ENCODE measurements at regions not wholly inside any gene's neighbourhood (a gene's known extent, or its start where the extent isn't known, plus 50 kb on each side); places are given as distances from the start of the nearest gene placed in this dataset.

GRCh38 chr9:75591972-75592371 is 298.5 kb upstream of the PCSK5 start:
- no peak for TF ChIP-seq ZFX (IDR thresholded peaks at IDR 0.05; ENCODE audit: borderline replicate concordance)
- no peak overlapping the region for H3K27ac ChIP-seq

DNA sequence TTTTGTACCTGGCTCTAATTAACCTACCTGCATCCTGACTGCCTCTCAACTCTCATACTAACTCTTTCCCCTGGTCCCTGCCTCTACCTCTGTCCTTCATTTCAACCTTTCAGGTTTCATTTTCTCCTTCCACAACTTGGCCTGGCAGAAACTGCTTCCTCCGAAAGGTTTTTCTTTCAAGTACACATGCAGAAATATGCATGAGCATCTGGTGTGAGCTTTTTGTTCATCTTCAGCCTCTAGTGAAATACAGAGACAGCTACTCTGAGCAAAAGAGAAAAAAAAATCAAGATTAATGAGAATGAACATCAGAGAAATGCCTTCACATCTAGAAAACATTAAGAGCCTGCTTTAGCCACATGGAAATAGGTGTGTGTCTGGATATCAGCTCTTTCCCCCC is 297.9 kb upstream of the PCSK5 start:
- no peak for TF ChIP-seq ZFX (IDR thresholded peaks at IDR 0.05; ENCODE audit: borderline replicate concordance)
- TF ChIP-seq, protein P1, sequence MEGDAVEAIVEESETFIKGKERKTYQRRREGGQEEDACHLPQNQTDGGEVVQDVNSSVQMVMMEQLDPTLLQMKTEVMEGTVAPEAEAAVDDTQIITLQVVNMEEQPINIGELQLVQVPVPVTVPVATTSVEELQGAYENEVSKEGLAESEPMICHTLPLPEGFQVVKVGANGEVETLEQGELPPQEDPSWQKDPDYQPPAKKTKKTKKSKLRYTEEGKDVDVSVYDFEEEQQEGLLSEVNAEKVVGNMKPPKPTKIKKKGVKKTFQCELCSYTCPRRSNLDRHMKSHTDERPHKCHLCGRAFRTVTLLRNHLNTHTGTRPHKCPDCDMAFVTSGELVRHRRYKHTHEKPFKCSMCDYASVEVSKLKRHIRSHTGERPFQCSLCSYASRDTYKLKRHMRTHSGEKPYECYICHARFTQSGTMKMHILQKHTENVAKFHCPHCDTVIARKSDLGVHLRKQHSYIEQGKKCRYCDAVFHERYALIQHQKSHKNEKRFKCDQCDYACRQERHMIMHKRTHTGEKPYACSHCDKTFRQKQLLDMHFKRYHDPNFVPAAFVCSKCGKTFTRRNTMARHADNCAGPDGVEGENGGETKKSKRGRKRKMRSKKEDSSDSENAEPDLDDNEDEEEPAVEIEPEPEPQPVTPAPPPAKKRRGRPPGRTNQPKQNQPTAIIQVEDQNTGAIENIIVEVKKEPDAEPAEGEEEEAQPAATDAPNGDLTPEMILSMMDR (IDR thresholded peaks at IDR 0.05), result no peak
- no peak overlapping the region for H3K27ac ChIP-seq

- no peak overlapping the region for H3K27ac ChIP-seq
- TF ChIP-seq, protein P1 (IDR thresholded peaks at IDR 0.05), result no peak
- TF ChIP-seq ZFX (IDR thresholded peaks at IDR 0.05; ENCODE audit: borderline replicate concordance), result no peak
Observed at GRCh38 chr9:75593920-75594319, 296.6 kb upstream of the PCSK5 start.

DNA sequence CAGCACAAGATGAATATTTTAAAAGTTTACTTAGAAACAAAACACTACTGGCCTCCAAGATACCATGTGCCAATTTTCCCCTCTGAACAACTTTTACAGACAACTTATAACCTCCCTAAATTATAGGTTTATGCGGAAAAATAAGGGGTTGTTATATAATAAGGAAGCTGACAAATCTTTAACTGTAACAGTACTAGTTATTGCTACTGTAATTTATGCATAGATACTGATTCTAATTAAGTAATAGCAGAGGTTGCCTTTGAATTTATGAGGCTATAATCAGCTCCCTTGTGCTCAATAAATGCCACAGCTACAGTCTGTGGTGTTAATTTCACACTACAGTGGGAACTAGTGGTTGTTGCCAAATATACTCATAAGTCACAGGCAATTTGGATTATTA is 291.3 kb upstream of the PCSK5 start:
- TF ChIP-seq ZFX (IDR thresholded peaks at IDR 0.05; ENCODE audit: borderline replicate concordance), result no peak
- TF ChIP-seq, protein P1 (IDR thresholded peaks at IDR 0.05), result no peak

DNA sequence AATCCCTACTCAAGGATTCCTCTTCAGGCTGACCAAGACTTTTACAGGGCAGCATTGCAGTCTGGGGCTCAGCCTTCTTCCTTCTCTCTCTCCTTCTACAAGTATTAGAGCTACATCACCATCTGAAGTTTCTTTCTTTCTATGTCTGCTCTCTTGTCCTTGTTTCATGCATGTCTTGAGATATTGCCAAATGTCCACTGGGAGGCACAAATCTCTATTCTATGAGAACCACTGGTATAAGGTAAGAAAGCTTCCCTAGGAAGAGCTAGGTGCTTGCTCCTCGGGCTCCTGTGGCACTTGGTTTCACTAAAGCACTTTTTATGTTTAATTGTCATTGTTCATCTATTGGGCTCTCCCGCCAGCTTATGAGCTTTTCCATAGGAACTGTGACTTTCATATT is 289.2 kb upstream of the PCSK5 start:
- TF ChIP-seq, protein P1 (IDR thresholded peaks at IDR 0.05), result no peak
- TF ChIP-seq ZFX (IDR thresholded peaks at IDR 0.05; ENCODE audit: borderline replicate concordance), result no peak
- H3K27ac ChIP-seq, result no peak overlapping the region

More for the DNA sequence above, 291.3 kb upstream of the PCSK5 start:
- H3K27ac ChIP-seq, result no peak overlapping the region

GRCh38 chr9:75602060-75602459 is 288.4 kb upstream of the PCSK5 start:
- no peak for TF ChIP-seq ZFX (IDR thresholded peaks at IDR 0.05; ENCODE audit: borderline replicate concordance)
- TF ChIP-seq, protein P1 (IDR thresholded peaks at IDR 0.05), result no peak
- H3K27ac ChIP-seq, result no peak overlapping the region

DNA sequence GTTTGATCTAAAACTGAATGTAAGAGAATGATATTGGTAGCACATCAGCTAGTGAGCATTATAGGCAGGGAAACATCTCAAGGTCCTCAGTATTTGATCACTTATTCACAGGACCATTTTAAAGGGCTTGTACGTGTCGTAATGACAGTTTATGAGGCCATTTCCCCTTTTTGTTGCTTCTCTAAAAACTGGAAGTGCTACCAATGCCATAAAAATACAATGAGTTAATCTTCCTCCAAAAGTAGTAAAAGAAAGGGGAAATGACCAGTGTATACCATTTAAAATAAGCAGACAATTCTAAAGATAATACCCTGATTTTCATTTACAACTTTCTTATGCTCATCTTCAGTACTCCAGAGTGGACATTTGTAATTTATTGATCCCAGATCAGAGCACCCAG is 285.8 kb upstream of the PCSK5 start:
- TF ChIP-seq, protein P1 (IDR thresholded peaks at IDR 0.05), result no peak
- no peak for TF ChIP-seq ZFX (IDR thresholded peaks at IDR 0.05; ENCODE audit: borderline replicate concordance)
- no peak overlapping the region for H3K27ac ChIP-seq

DNA sequence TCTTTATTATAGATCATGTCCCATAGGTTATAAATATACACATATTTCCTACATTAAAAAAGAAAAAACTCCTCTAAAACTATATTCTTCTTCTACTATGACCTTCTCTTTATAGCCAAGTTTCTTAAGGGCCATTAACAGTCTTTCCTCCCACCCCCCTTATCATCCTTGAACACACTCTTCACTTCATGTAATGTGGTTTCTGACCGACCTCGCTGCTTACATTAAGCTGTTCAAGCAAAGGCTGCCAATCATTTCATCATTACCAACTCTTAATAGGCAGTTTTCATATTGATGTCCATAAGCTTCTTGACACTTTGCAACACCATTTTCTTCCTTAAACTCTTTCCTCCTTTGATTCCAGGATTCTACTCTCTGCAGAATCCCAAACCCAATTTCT is 283.0 kb upstream of the PCSK5 start:
- H3K27ac ChIP-seq, result no peak overlapping the region
- TF ChIP-seq, protein P1 (IDR thresholded peaks at IDR 0.05), result no peak
- TF ChIP-seq ZFX (IDR thresholded peaks at IDR 0.05; ENCODE audit: borderline replicate concordance), result no peak
